Upper lobe of left lung (tissue), 4 donors: ENCODE measurements at regions not wholly inside any gene's neighbourhood (a gene's known extent, or its start where the extent isn't known, plus 50 kb on each side); places are given as distances from the start of the nearest gene placed in this dataset.

Experiments used
- CTCF ChIP-seq, 6 experiments: fragments of 450-650 bp in 4 of 6; fragments of 200-600 bp in 2 of 6; sonication (generic) in 2 of 6; IDR thresholded peaks; one replicate each; pipeline ENCODE4 v1.5.1; 2016 to 2019; ENCODE audit warnings: antibody characterized with exemption in 6 of 6
- EP300 ChIP-seq, 4 donors: sonication (generic); formaldehyde crosslinking; IDR thresholded peaks; one replicate each; pipeline ENCODE4 v1.5.1; 2017; ENCODE audit warnings: antibody characterized with exemption in 4 of 4, control low read depth in 2 of 4
- POLR2AphosphoS5 ChIP-seq, 2 donors: sonication (generic); formaldehyde crosslinking; IDR thresholded peaks; one replicate each; pipeline ENCODE4 v1.5.1; 2017; ENCODE audit warnings: antibody characterized with exemption in 2 of 2

DNA sequence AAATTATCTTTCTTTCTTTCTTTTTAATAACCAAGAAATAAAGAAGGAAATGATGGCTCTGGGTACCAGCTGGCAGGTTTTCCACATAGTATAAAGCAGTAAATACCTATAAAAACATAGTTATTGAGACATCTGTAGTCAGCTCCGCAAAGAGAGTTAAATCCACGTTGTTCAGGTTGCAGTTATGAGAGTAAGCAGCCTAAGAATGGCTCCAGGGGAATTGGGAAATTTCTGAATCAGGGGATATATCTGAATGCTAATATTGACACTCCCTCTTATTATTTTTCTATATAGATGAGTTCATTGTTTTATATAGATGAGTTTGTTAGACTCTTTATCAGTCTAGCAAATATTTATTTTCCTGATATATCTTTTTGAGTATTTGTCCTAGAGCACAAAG lies 322.0 kb upstream of the LRRC4C start:
- TF ChIP-seq CTCF (IDR thresholded peaks at IDR 0.05) = no peak
- no peak for TF ChIP-seq EP300 (IDR thresholded peaks at IDR 0.05)
- TF ChIP-seq POLR2AphosphoS5 (IDR thresholded peaks at IDR 0.05) = no peak
